MCF 10A (cell line): ENCODE measurements at regions not wholly inside any gene's neighbourhood (a gene's known extent, or its start where the extent isn't known, plus 50 kb on each side); places are given as distances from the start of the nearest gene placed in this dataset.

Experiments
- BruUV-seq: library from RNA; stranded (reverse); fragments of 400-500 nt; replicated peaks from 2 replicates; lab custom pipeline; 2021; lab: Mats Ljungman, UMichigan
- CTCF ChIA-PET: fragments of 300-600 bp; sonication (Branson Sonifier 250); formaldehyde crosslinking; extraction: SDS; loops from one replicate; lab custom pipeline; 2021; ENCODE audit warnings: antibody characterized with exemption, inconsistent platforms; lab: Yijun Ruan, JAX
- POLR2A ChIA-PET: fragments of 300-600, 350-650 bp; sonication (Branson Sonifier 250); formaldehyde crosslinking; extraction: SDS; loops from one replicate; lab custom pipeline; 2020; ENCODE audit warnings: antibody characterized with exemption, inconsistent platforms; lab: Yijun Ruan, JAX
- DNase-seq: peaks from one replicate; pipeline ENCODE4 v3.0.0-alpha.2; 2018; ENCODE audit not compliant: unreplicated experiment
- H3K27ac Mint-ChIP-seq: one replicate; pipeline ENCODE4 v1.8.0; 2022; ENCODE audit warnings: mild to moderate bottlenecking, low read depth, mixed read lengths; ENCODE audit not compliant: unreplicated experiment
- H3K27me3 Mint-ChIP-seq: one replicate; pipeline ENCODE4 v1.8.0; 2022; ENCODE audit warnings: mixed read lengths; ENCODE audit not compliant: insufficient read depth, unreplicated experiment
- H3K36me3 Mint-ChIP-seq: one replicate; pipeline ENCODE4 v1.8.0; 2022; ENCODE audit warnings: mild to moderate bottlenecking, moderate library complexity, mixed read lengths; ENCODE audit not compliant: insufficient read depth, unreplicated experiment
- H3K4me1 Mint-ChIP-seq: one replicate; pipeline ENCODE4 v1.8.0; 2022; ENCODE audit warnings: mixed read lengths; ENCODE audit not compliant: insufficient read depth, unreplicated experiment
- H3K4me3 Mint-ChIP-seq: one replicate; pipeline ENCODE4 v1.8.0; 2022; ENCODE audit warnings: mild to moderate bottlenecking, moderate library complexity, mixed read lengths; ENCODE audit not compliant: unreplicated experiment
- H3K9me3 Mint-ChIP-seq: one replicate; pipeline ENCODE4 v1.8.0; 2022; ENCODE audit warnings: mixed read lengths; ENCODE audit not compliant: unreplicated experiment
- CTCF ChIP-seq: fragments of 200-600 bp; IDR thresholded peaks from one replicate; pipeline ENCODE4 v1.8.0; 2022; ENCODE audit warnings: antibody characterized with exemption, mild to moderate bottlenecking; ENCODE audit not compliant: unreplicated experiment
- intact Hi-C: fragments of 100-400 bp; cut with micrococcal nuclease; formaldehyde crosslinking; loops from 2 replicates; pipeline ENCODE4 v1.14.1; 2022

- DNase-seq, result no peak
- H3K4me1 Mint-ChIP-seq, result no peaks in the 10 kb centered on the region
- CTCF ChIA-PET, result interaction anchor here (1.0 kb wide), 1 partner anchor 307 kb away, joined by 5 read pairs; no protein-coding TSS in a partner anchor
- no peak overlapping the region for H3K4me3 Mint-ChIP-seq
- no peaks in the 10 kb centered on the region for H3K9me3 Mint-ChIP-seq
- intact Hi-C loops, result no loop called here
- H3K27me3 Mint-ChIP-seq, result no peaks in the 10 kb centered on the region
- BruUV-seq, result no TSS peak
- POLR2A ChIA-PET, result no interaction called here
- H3K27ac Mint-ChIP-seq, result no peak overlapping the region
- no peaks in the 10 kb centered on the region for H3K36me3 Mint-ChIP-seq
- no peak for TF ChIP-seq CTCF
Measured at GRCh38 chr16:85300406-85300968, 188.2 kb upstream of the CIBAR2 start.

GRCh38 chr16:85301231-85301630 is 189.0 kb upstream of the CIBAR2 start:
- ChIA-PET POLR2A (no interaction called here), CTCF (no interaction called here)
- H3K36me3 Mint-ChIP-seq, result no peaks in the 10 kb centered on the region
- H3K27me3 Mint-ChIP-seq, result no peaks in the 10 kb centered on the region
- no TSS peak for BruUV-seq
- no peak overlapping the region for H3K4me3 Mint-ChIP-seq
- H3K4me1 Mint-ChIP-seq, result peaks cover 4% of the 10 kb centered on the region
- DNase-seq, result no peak
- no peaks in the 10 kb centered on the region for H3K9me3 Mint-ChIP-seq
- TF ChIP-seq CTCF, result no peak
- no peak overlapping the region for H3K27ac Mint-ChIP-seq
- intact Hi-C loops, result no loop called here

- H3K27ac Mint-ChIP-seq, result no peak overlapping the region
- BruUV-seq, result no TSS peak
- POLR2A ChIA-PET, result no interaction called here
- CTCF ChIA-PET, result interaction anchor here (0.6 to 0.7 kb wide), 2 partner anchors 67 to 117 kb away, joined by 3 to 5 read pairs; no protein-coding TSS in a partner anchor
- intact Hi-C loops, result no loop called here
- no peak for TF ChIP-seq CTCF
- H3K4me3 Mint-ChIP-seq, result no peak overlapping the region
- H3K27me3 Mint-ChIP-seq, result no peaks in the 10 kb centered on the region
- DNase-seq, result no peak
- peaks cover 7% of the 10 kb centered on the region for H3K4me1 Mint-ChIP-seq
- H3K36me3 Mint-ChIP-seq, result no peaks in the 10 kb centered on the region
- H3K9me3 Mint-ChIP-seq, result no peaks in the 10 kb centered on the region
Measured at GRCh38 chr16:85302018-85302847, 190.0 kb upstream of the CIBAR2 start.

- H3K27ac Mint-ChIP-seq, result no peak overlapping the region
- H3K27me3 Mint-ChIP-seq, result no peaks in the 10 kb centered on the region
- no peak for TF ChIP-seq CTCF
- H3K36me3 Mint-ChIP-seq, result no peaks in the 10 kb centered on the region
- ChIA-PET CTCF (interaction anchor here (0.7 kb wide), 1 partner anchor 66 kb away, joined by 3 read pairs; no protein-coding TSS in a partner anchor), POLR2A (no interaction called here)
- no TSS peak for BruUV-seq
- DNase-seq, result no peak
- H3K4me3 Mint-ChIP-seq, result no peak overlapping the region
- no peaks in the 10 kb centered on the region for H3K9me3 Mint-ChIP-seq
- H3K4me1 Mint-ChIP-seq, result peaks cover 7% of the 10 kb centered on the region
- intact Hi-C loops, result no loop called here
Measured at GRCh38 chr16:85302848-85303353, 190.6 kb upstream of the CIBAR2 start.
